ENCODE measurements at regions not wholly inside any gene's neighbourhood (a gene's known extent, or its start where the extent isn't known, plus 50 kb on each side); places are given as distances from the start of the nearest gene placed in this dataset.

DNA sequence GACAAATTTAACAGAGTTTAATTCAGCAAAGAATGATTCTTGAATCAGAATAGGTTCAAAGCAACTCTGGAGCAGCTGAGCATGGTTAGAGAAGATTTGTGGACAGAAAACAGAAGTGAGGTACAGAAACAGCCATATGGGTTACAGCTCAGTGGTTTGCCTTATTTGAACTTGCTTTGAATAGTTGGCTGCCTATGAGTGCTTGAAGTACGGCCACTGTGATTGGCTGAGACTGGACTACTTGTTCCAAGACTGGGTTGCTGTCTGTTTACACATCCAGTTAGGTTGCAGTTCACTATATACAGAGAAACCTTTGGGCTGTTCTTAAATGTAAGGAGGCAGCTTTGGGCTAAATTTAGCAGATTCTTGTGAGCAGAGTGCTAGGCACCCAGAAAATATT is 79.4 kb upstream of the CADPS start:
- Histone ChIP-seq H3K9me3 (ENCODE audit: control insufficient read depth, insufficient read depth, low read length) (no peaks in the 10 kb centered on the region), H3K4me1 (ENCODE audit: insufficient read depth, low read length) (peaks cover 6% of the 10 kb centered on the region), H3K9ac (ENCODE audit: low read depth, low read length) (no peak overlapping the region), H3K36me3 (ENCODE audit: insufficient read depth, low read length) (no peaks in the 10 kb centered on the region; the same call in 1 of the 2 replicates)

DNA sequence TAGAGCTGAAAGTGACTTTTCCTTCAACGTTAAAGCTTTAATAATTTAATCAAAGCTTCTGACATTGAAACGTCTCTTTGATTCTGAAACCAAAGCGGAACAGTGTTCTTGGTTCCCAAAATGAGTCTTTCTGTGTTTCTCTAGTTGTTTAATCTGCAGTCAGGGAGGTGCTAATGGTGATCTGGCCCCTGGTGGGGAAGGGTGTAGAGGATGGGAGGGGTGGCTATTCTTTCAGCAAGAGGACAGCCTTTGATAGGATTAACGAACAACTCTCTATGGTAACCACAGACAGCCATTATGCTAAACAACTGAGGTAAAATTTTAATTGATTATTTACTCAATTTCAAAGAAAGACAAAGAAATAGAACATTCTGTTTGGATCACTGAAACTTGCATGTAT is 79.9 kb upstream of the CADPS start:
- no peaks in the 10 kb centered on the region; the same call in 1 of the 2 replicates for H3K36me3 ChIP-seq (ENCODE audit: insufficient read depth, low read length)
- H3K9ac ChIP-seq (ENCODE audit: low read depth, low read length): no peak overlapping the region
- H3K9me3 ChIP-seq (ENCODE audit: control insufficient read depth, insufficient read depth, low read length): no peaks in the 10 kb centered on the region
- H3K4me1 ChIP-seq (ENCODE audit: insufficient read depth, low read length): peaks cover 6% of the 10 kb centered on the region

- Histone ChIP-seq H3K9me3 (ENCODE audit: control insufficient read depth, insufficient read depth, low read length) (no peaks in the 10 kb centered on the region), H3K4me1 (ENCODE audit: insufficient read depth, low read length) (peaks cover 6% of the 10 kb centered on the region), H3K9ac (ENCODE audit: low read depth, low read length) (no peak overlapping the region), H3K36me3 (ENCODE audit: insufficient read depth, low read length) (no peaks in the 10 kb centered on the region; the same call in 1 of the 2 replicates)
Observed at GRCh38 chr3:62956411-62956810, 81.2 kb upstream of the CADPS start.

DNA sequence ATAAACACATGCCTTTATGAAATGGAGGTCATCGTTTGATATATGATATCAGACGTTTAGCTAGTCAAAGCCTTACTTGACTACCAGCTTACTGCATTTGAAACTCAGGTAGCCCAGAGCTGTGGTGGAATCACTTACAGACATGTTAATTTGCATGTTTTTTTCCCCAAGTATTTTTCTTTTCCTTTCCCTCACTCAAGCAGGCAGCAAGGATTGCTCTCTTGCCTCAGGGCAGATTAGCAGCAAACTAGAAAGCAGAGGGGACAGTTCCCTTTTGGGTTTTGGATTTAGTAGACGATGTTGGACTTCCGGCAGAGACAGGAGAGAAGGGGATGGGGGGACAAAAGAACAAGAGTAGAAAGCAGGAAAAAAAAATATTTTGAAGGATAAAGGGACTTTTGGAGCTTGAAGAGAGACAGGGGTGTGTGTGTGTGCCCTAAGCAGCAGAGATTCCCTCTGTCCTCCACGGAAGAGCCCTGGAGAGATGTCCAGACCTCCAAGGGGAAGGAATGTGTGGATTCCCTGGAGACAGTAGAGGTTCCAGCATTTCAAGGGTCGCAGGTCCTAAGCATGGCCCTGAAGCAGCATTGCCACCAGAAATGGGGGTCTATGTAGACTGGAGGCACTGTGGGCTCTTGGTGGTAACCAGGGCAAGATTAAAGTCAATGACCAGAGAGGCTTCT is 86.8 kb upstream of the CADPS start:
- H3K9ac ChIP-seq (ENCODE audit: low read depth, low read length): no peak overlapping the region

DNA sequence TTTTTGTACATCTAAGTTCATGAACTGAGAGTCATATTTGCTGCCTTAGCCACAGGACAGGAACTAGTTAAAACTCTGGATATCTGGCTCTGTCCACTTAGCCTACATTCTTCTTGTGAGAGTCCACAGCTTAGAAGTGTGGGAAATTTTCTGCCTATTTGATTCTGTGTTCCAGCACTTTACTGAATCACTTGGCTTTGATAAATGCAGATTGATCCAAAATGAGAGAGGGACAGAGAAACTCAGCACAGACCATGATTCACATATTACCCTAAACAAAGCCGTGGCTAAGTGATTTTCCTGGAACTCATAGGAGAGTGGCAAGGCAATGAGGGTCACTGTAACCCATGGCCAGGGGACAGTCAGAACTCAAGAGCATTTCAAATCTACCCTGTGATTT is 87.5 kb upstream of the CADPS start:
- Histone ChIP-seq H3K36me3 (ENCODE audit: insufficient read depth, low read length) (no peaks in the 10 kb centered on the region; the same call in 1 of the 2 replicates), H3K4me1 (ENCODE audit: insufficient read depth, low read length) (peaks cover 18% of the 10 kb centered on the region), H3K9ac (ENCODE audit: low read depth, low read length) (no peak overlapping the region), H3K9me3 (ENCODE audit: control insufficient read depth, insufficient read depth, low read length) (no peaks in the 10 kb centered on the region)

More for the DNA sequence above, 86.8 kb upstream of the CADPS start:
- Histone ChIP-seq H3K9me3 (ENCODE audit: control insufficient read depth, insufficient read depth, low read length) (no peaks in the 10 kb centered on the region), H3K4me1 (ENCODE audit: insufficient read depth, low read length) (peaks cover 18% of the 10 kb centered on the region), H3K36me3 (ENCODE audit: insufficient read depth, low read length) (no peaks in the 10 kb centered on the region; the same call in 1 of the 2 replicates)

GRCh38 chr3:62965311-62965710 is 90.1 kb upstream of the CADPS start:
- no peak overlapping the region for H3K9ac ChIP-seq (ENCODE audit: low read depth, low read length)
- peaks cover 18% of the 10 kb centered on the region for H3K4me1 ChIP-seq (ENCODE audit: insufficient read depth, low read length)
- H3K36me3 ChIP-seq (ENCODE audit: insufficient read depth, low read length): no peaks in the 10 kb centered on the region
- H3K9me3 ChIP-seq (ENCODE audit: control insufficient read depth, insufficient read depth, low read length): no peaks in the 10 kb centered on the region

- Histone ChIP-seq H3K9me3 (ENCODE audit: control insufficient read depth, insufficient read depth, low read length) (no peaks in the 10 kb centered on the region), H3K4me1 (ENCODE audit: insufficient read depth, low read length) (peaks cover 4% of the 10 kb centered on the region; the same call in 1 of the 2 replicates), H3K9ac (ENCODE audit: low read depth, low read length) (no peak overlapping the region), H3K36me3 (ENCODE audit: insufficient read depth, low read length) (no peaks in the 10 kb centered on the region)
Observed at GRCh38 chr3:62968128-62968527, 92.9 kb upstream of the CADPS start.

- Histone ChIP-seq H3K9me3 (ENCODE audit: control insufficient read depth, insufficient read depth, low read length) (no peaks in the 10 kb centered on the region), H3K4me1 (ENCODE audit: insufficient read depth, low read length) (no peaks in the 10 kb centered on the region), H3K9ac (ENCODE audit: low read depth, low read length) (no peak overlapping the region), H3K36me3 (ENCODE audit: insufficient read depth, low read length) (no peaks in the 10 kb centered on the region)
Observed at GRCh38 chr3:62970648-62971047, 95.4 kb upstream of the CADPS start.

- Histone ChIP-seq H3K4me1 (ENCODE audit: insufficient read depth, low read length) (no peaks in the 10 kb centered on the region), H3K9ac (ENCODE audit: low read depth, low read length) (no peak overlapping the region), H3K9me3 (ENCODE audit: control insufficient read depth, insufficient read depth, low read length) (no peaks in the 10 kb centered on the region), H3K36me3 (ENCODE audit: insufficient read depth, low read length) (no peaks in the 10 kb centered on the region)
Observed at GRCh38 chr3:62975566-62975965, 100.3 kb upstream of the CADPS start.

- Histone ChIP-seq H3K36me3 (ENCODE audit: insufficient read depth, low read length) (no peaks in the 10 kb centered on the region), H3K9me3 (ENCODE audit: control insufficient read depth, insufficient read depth, low read length) (no peaks in the 10 kb centered on the region), H3K9ac (ENCODE audit: low read depth, low read length) (no peak overlapping the region), H3K4me1 (ENCODE audit: insufficient read depth, low read length) (peaks cover 21% of the 10 kb centered on the region)
Observed at GRCh38 chr3:62981962-62982361, 106.7 kb upstream of the CADPS start.

DNA sequence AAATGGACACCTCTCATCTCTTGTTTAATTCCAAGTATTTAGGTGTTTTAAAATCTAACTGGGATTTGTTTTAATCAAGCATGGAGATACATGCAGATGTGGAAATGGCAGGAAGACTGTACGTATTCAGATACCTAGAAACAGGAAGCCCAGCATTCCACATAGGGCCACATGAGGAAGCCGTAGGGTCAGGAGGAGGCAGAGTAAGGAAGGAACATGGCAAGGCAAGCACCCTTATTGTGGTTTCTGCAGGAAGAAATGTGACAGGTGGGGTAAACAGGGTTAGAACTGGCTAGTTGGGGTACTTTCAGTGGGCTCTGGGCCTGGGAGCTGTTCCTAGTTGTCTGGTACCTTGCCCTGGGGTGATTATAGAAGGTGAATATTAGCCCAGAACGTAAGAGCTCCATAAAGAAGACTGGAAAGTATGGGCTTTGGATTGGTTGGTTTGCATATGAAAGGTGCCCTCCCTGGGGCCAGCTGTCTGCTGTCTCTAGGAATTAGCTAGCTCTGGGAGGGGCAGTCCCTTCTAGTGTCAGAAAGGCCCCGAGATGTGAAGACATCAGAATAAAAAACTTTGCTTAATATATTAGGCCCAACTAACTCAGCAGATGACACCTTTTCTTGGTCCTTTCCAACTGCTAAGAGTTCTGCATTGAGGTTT is 107.7 kb upstream of the CADPS start:
- Histone ChIP-seq H3K4me1 (ENCODE audit: insufficient read depth, low read length) (peaks cover 21% of the 10 kb centered on the region), H3K9me3 (ENCODE audit: control insufficient read depth, insufficient read depth, low read length) (no peaks in the 10 kb centered on the region), H3K36me3 (ENCODE audit: insufficient read depth, low read length) (no peaks in the 10 kb centered on the region), H3K9ac (ENCODE audit: low read depth, low read length) (no peak overlapping the region)

GRCh38 chr3:62986061-62986460 is 110.8 kb upstream of the CADPS start:
- Histone ChIP-seq H3K4me1 (ENCODE audit: insufficient read depth, low read length) (peaks cover 26% of the 10 kb centered on the region), H3K9me3 (ENCODE audit: control insufficient read depth, insufficient read depth, low read length) (no peaks in the 10 kb centered on the region), H3K36me3 (ENCODE audit: insufficient read depth, low read length) (no peaks in the 10 kb centered on the region), H3K9ac (ENCODE audit: low read depth, low read length) (no peak overlapping the region)

DNA sequence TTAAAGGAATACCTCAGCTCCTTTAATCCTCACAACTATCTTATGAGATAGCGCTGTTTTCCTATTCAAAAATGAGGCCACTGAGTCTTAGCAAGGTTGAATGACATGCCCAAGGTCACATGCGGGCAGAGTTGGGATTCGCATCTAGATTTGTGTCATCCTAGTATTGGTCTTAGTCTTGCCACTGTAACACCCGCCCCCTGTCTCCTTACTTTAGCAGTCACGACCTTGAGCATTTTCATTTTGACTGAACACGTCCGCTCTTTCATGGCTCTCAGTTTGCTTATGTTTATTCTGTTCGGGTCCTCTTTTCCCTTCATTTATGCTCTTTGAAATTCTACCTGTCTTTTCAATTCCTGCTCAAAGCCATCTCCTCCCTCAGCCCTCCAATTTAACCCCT is 112.5 kb upstream of the CADPS start:
- Histone ChIP-seq H3K36me3 (ENCODE audit: insufficient read depth, low read length) (no peaks in the 10 kb centered on the region), H3K9me3 (ENCODE audit: control insufficient read depth, insufficient read depth, low read length) (no peaks in the 10 kb centered on the region), H3K4me1 (ENCODE audit: insufficient read depth, low read length) (peaks cover 17% of the 10 kb centered on the region), H3K9ac (ENCODE audit: low read depth, low read length) (no peak overlapping the region)

DNA sequence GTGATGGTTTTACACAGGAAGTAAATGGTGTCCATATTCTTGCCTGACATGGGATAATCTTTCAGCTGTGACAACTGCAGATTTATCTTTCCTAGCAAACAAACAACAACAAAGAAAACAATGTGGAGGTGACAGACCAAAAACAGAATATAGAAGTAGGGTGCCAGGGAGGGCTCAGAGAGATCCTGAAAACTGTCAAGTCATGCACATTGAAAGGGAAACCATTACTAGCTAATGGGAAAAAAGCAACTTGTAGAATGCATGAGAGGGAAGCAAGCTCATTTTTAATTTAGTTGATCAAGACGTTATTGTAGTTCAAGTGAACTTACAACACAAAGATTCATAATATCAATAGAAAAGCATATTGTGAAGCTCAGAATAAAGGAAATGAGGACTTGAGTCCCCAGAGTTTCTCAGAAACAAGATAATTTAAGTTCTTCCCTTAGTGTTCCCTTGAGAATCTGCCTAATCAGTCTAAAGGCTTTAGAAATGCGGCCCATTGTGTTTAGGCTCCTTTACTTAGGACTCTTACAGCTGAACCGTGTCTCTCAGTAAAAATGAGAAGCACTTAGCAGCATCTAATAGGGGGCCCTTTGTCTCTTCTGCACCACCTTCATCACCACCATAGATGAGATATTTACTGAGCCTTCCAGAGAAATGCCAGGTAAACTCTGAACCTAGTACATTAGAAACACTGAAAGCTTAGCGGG is 115.6 kb upstream of the CADPS start:
- Histone ChIP-seq H3K36me3 (ENCODE audit: insufficient read depth, low read length) (no peaks in the 10 kb centered on the region), H3K9ac (ENCODE audit: low read depth, low read length) (no peak overlapping the region), H3K4me1 (ENCODE audit: insufficient read depth, low read length) (peaks cover 28% of the 10 kb centered on the region), H3K9me3 (ENCODE audit: control insufficient read depth, insufficient read depth, low read length) (no peaks in the 10 kb centered on the region)

GRCh38 chr3:62992520-62992919 is 117.3 kb upstream of the CADPS start:
- H3K9me3 ChIP-seq (ENCODE audit: control insufficient read depth, insufficient read depth, low read length): no peaks in the 10 kb centered on the region
- peaks cover 22% of the 10 kb centered on the region for H3K4me1 ChIP-seq (ENCODE audit: insufficient read depth, low read length)
- H3K9ac ChIP-seq (ENCODE audit: low read depth, low read length): no peak overlapping the region
- H3K36me3 ChIP-seq (ENCODE audit: insufficient read depth, low read length): no peaks in the 10 kb centered on the region

Data from ES-I3 (cell line).